ENCODE measurements at regions not wholly inside any gene's neighbourhood (a gene's known extent, or its start where the extent isn't known, plus 50 kb on each side); places are given as distances from the start of the nearest gene placed in this dataset.

DNA sequence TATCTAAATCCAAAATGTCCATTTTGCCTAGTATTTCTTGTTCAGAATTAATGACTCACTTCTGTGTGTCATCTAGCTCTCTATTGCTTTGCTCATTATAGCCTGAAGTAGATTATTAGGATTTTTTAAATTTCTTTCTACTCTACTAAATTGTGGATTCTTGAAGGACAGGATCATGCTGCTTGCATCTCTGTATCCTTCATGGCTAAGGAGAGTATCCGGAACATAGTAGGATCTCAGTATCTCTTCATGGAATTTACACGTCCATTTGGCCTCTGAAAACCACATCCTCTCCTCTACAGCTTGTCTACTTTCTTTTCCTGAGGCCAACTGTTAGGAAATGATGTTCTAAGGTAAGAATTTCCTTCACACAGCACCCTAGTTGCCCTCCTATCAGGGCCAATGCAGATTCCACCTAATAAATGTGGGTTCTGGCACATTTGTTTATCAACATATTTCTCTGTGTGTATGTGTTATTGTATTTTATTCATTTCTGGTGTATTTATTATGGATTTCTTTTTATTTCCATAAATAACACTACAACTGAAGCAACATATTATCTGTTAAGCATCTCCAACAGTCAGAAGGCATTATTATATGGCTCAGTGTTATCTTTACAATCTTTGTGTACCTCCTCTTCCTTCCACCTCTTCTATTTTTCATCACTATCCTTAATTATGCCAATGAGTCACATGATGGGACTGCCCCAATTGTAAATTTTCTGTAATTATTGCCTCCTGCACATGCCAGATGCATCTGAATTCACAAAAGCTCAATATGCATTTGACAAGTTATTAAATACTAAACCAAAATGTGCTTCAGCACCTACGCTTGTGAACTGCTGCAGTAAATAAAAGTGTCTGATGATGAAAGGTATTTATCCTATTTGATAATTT lies 557.8 kb upstream of the TLE4 start:
- no peak for DNase-seq (ENCODE audit: low read depth)

DNA sequence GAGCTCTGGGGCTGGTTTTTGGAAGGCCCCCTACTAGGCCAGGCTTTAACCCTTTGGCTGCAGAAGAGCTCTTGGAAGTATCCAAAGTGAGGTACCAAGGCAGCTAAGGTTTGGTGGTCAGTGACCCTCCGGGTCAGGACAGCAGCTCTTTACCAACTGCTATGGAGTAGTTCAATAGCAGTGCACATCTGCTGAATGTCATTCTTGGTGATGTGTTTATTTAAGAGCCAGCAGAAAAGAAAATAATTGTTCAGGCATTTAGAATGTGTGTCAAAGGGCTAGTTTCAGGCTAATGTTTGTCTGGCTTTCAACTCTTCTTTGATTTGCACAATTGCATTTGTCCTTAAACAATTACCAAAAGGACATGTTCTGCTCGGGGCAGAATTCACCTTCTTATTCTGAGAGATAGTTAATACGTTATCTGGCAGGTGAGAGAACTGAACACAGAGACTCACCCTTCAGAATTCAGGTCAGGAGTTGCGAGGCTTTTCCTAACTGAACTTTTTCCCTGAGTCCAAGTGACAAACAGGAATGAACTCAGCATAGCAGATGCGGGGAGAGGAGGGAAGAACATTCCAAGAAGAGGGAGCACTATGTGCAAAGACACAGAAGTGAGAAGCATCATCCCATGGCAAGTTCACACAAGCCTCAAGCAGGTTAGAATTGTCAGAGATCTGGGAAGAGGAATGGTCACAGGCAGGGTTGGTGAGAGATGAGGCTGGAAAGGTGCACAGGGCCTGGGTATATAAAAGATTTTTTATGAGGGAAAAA lies 556.7 kb upstream of the TLE4 start:
- no peak for DNase-seq (ENCODE audit: low read depth)

DNA sequence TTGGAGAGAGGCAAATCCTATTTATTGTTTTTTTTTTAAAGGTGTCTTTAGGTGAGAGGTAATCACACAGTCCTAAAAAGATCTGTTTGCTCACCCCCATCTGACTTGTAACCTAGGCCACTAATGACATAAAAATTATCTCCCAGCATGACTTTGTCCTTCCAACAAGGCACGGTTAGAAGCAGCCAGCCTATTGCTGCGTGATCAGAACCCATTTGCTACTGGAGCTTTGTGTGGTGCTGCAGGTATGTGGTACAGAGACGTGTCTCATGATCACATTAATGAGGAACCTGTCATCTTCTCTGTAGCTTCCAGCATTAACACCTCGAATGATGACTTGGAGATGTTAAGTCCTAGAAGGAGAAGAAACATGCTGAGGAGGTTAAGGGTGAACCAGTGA lies 555.8 kb upstream of the TLE4 start:
- no peak for DNase-seq (ENCODE audit: low read depth)

GRCh38 chr9:79020276-79020675 lies 551.5 kb upstream of the TLE4 start:
- DNase-seq (ENCODE audit: low read depth): no peak

DNA sequence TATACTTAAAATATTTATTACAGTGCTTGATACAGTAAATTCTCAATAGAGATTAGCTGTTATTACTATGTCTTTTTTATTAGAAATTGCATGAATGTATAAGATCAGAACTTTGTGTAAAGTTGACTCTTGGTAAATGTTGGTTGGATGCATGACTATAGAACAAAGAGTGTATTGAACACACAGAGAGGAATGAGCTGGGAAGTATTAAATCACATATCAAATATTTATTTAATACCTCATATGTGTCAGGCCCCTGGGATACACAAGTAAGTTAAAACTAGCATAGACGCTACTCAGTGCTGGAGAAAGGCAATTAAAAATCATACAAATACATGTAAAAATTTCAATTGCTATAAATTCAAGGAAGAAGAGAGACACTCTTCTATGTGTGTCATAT lies 550.7 kb upstream of the TLE4 start:
- no peak for DNase-seq (ENCODE audit: low read depth)

DNA sequence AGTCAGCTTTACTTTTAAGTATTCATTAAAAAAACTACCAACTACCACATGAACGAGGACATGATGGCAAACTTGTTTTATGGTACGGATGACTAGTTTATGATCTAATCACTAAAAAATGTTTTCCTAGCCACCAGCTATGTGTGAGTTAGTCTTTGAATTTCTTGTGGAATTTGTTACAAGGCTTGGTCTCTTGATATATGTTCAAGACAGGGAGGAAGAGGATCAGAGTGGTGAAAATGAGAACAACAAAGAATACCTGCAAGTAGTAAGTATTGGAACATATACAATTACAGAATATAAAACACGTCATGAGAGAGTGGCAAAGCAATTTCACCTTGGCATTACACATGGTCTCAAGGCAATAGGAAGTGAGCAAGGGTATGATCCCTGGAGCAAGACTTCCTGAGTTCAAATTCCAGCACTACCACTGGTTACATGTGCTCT lies 548.6 kb upstream of the TLE4 start:
- DNase-seq (ENCODE audit: low read depth): no peak

DNA sequence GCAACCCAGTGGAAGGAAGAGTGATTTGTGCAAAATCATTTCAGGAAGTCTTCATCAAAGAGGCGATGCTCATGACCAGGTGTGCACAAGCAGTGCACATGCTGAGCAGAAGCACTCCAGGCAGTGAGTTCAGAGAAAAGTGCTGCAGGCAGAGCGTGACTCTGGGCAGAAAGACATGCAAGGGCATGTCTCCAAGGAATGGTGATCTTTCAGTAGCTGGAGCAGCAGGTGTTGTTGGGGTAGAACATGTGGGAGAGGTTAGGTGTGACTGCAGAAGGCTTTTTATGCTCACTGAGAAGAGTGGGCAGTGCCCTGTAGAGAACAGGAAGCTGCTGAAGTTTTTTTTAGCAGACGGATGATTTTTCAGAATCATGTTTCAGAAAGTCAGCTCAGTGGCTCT lies 545.4 kb upstream of the TLE4 start:
- DNase-seq (ENCODE audit: low read depth): no peak

- DNase-seq (ENCODE audit: low read depth): no peak
Observed at GRCh38 chr9:79028101-79028500, 543.7 kb upstream of the TLE4 start.

- no peak for DNase-seq (ENCODE audit: low read depth)
Observed at GRCh38 chr9:79034583-79034982, 537.2 kb upstream of the TLE4 start.

- no peak for DNase-seq (ENCODE audit: low read depth)
Observed at GRCh38 chr9:79037338-79037737, 534.4 kb upstream of the TLE4 start.

- no peak for DNase-seq (ENCODE audit: low read depth)
Observed at GRCh38 chr9:79040671-79041070, 531.1 kb upstream of the TLE4 start.

- no peak for DNase-seq (ENCODE audit: low read depth)
Observed at GRCh38 chr9:79041266-79041665, 530.5 kb upstream of the TLE4 start.

DNA sequence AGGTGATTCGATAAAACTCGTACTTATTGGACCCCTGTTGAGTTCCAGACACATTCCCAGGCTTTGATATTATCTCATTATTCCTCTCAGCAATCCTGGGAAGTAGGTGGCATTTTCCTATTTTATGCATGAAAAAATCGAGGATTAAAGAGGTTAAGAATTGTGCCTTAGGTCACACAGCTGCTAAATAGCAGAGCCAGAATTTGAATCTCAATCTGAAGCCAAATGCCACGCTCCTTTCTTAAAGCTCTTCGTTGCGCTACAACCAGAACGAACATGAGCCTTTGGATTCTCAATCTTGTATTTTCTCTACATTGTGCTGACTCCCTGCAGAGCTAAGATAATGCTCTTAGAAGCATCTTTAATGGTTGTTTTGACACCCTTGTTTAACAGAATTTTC lies 527.8 kb upstream of the TLE4 start:
- DNase-seq (ENCODE audit: low read depth): no peak

DNA sequence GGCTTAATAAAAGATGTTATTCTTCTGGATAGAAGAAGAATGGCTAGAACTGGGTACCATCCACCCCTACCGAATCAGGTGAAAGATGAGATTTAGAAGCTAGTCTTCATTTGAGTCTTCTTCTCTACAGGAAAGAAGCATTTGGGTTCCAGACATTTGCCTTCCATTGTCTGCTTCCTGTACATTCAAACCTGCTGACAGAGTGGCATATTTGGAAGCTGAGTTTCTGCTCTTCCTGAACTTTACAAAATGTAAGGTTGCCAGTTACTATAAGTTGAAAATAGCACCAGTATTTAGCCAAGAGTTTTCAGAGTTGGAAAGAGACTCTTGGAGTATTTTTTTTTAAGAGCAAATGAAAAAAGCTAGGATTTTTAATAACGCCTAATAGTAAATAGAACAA lies 525.4 kb upstream of the TLE4 start:
- DNase-seq (ENCODE audit: low read depth): no peak

GRCh38 chr9:79049371-79049770 lies 522.4 kb upstream of the TLE4 start:
- no peak for DNase-seq (ENCODE audit: low read depth)

GRCh38 chr9:79053598-79053997 lies 518.2 kb upstream of the TLE4 start:
- DNase-seq (ENCODE audit: low read depth): no peak

- no peak for DNase-seq (ENCODE audit: low read depth)
Observed at GRCh38 chr9:79054500-79054899, 517.3 kb upstream of the TLE4 start.

- no peak for DNase-seq (ENCODE audit: low read depth)
Observed at GRCh38 chr9:79056041-79056440, 515.7 kb upstream of the TLE4 start.

DNA sequence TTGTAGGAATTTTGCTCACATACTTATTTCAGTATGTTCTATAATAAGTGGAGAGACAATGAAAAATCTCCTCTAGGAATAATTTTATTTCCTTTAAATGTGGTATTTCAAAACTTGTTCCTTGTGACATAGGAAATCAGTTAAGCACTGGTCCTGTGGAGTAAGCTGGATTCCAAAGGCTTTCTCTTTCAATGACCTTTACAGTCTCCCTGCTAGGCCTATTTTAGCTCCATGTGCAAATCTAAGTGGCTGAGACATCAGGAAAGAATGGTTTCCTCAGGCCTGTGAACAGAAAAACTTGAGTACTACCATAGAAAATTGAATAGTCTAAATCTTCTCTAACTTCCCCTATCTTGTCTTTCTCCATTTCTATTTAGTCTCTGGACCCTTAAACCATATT lies 514.2 kb upstream of the TLE4 start:
- DNase-seq (ENCODE audit: low read depth): no peak

GRCh38 chr9:79060766-79061165 lies 511.0 kb upstream of the TLE4 start:
- DNase-seq (ENCODE audit: low read depth): no peak

GRCh38 chr9:79061752-79062616 lies 509.8 kb upstream of the TLE4 start:
- no peak for DNase-seq (ENCODE audit: low read depth)

DNA sequence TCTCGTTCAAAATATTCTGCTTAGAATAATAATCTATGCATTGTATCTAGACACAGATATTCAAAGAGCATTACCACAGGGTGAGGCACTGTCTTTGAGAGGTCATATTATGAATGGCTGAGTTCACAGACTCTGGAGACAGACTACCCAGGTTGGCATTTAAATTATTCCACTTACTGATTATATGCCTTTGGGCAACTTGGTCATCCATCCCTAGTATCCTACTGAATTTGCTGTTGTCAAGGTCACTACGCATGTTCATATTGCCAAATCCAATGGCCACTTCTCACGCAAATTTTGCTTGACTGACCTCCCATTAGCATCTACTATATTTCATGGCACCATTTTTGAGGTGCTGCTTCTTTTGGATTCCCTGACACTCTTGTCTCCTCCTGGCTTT lies 498.6 kb upstream of the TLE4 start:
- no peak for DNase-seq (ENCODE audit: low read depth)
